Panc1 (cell line): ENCODE measurements at regions not wholly inside any gene's neighbourhood (a gene's known extent, or its start where the extent isn't known, plus 50 kb on each side); places are given as distances from the start of the nearest gene placed in this dataset.

Experiments
- ATAC-seq: fragments of 200-7000 bp; cut with Tn5 transposase; 2 replicates; pipeline ENCODE4 v1.9.1; 2020; ENCODE audit warnings: mild to moderate bottlenecking, moderate library complexity
- BruUV-seq: library from RNA; stranded (reverse); fragments of 400-500 nt; replicated peaks from 2 replicates; lab custom pipeline; 2021; lab: Mats Ljungman, UMichigan
- CTCF ChIA-PET: fragments of 300-600 bp; sonication (Branson Sonifier 250); formaldehyde crosslinking; loops from one replicate; lab custom pipeline; 2022; ENCODE audit warnings: antibody characterized with exemption; lab: Charles Lee
- POLR2A ChIA-PET: fragments of 300-600 bp; sonication (Branson Sonifier 250); formaldehyde crosslinking; loops from one replicate; lab custom pipeline; 2022; ENCODE audit warnings: antibody characterized with exemption; lab: Charles Lee
- DNase-seq: peaks from one replicate; pipeline ENCODE4 v3.0.0-alpha.2; 2010; ENCODE audit warnings: low read depth, low spot score
- H3K27ac ChIP-seq: 2 replicates; pipeline ENCODE4 v1.5.1; 2011; ENCODE audit warnings: mild to moderate bottlenecking, low read length, inconsistent platforms
- H3K27me3 ChIP-seq: fragments of 200-500 bp; sonication (Bioruptor generic); 2 replicates; pipeline ENCODE4 v1.6.0; 2014; ENCODE audit warnings: low read length, inconsistent platforms; ENCODE audit not compliant: control insufficient read depth, insufficient read depth
- H3K36me3 ChIP-seq: fragments of 200-500 bp; sonication (Bioruptor generic); 2 replicates; pipeline ENCODE4 v1.5.1; 2014; ENCODE audit warnings: inconsistent platforms, mild to moderate bottlenecking, low read length, moderate library complexity; ENCODE audit not compliant: control insufficient read depth, insufficient read depth
- H3K4me1 ChIP-seq: 2 replicates; pipeline ENCODE4 v1.5.1; 2011; ENCODE audit warnings: inconsistent platforms, mild to moderate bottlenecking, low read length, moderate library complexity; ENCODE audit not compliant: control insufficient read depth, insufficient read depth
- H3K4me3 ChIP-seq, 2 experiments: 2 replicates each; pipeline ENCODE4 v1.5.1; 2011 to 2012; ENCODE audit warnings: low read depth in 2 of 2, low read length in 2 of 2, mild to moderate bottlenecking in 2 of 2, inconsistent platforms in 1 of 2, moderate library complexity in 1 of 2
- H3K9me3 ChIP-seq: fragments of 200-500 bp; sonication (Bioruptor generic); 2 replicates; pipeline ENCODE4 v1.5.1; 2014; ENCODE audit warnings: low read depth, mild to moderate bottlenecking, inconsistent platforms, low read length, moderate library complexity; ENCODE audit not compliant: control insufficient read depth, insufficient read depth
- CTCF ChIP-seq: fragments of 450-650 bp; IDR thresholded peaks from 2 replicates; pipeline ENCODE4 v1.5.1; 2017; ENCODE audit warnings: mild to moderate bottlenecking
- POLR2AphosphoS5 ChIP-seq: IDR thresholded peaks from 2 replicates; pipeline ENCODE4 v1.6.1; 2012; ENCODE audit warnings: mild to moderate bottlenecking, low read depth, low read length, moderate library complexity
- REST ChIP-seq, 2 experiments: IDR thresholded peaks; 2 replicates each; pipeline ENCODE4 v1.6.1; 2011 to 2012; ENCODE audit warnings: low read depth in 2 of 2, control low read depth in 1 of 2, low read length in 1 of 2, mild to moderate bottlenecking in 1 of 2, moderate library complexity in 1 of 2; ENCODE audit not compliant: insufficient read depth in 1 of 2
- SIN3A ChIP-seq: IDR thresholded peaks from 2 replicates; pipeline ENCODE4 v1.6.1; 2012; ENCODE audit warnings: low read depth, mild to moderate bottlenecking, low read length, moderate library complexity, borderline replicate concordance; ENCODE audit not compliant: insufficient read depth
- TCF7L2 ChIP-seq: IDR thresholded peaks from 2 replicates; pipeline ENCODE4 v1.6.1; 2011; ENCODE audit warnings: mild to moderate bottlenecking, low read depth, low read length, inconsistent platforms
- in situ Hi-C: cut with HindIII; loops from 2 replicates; pipeline ENCODE4 v1.10.0; 2016; ENCODE audit warnings: low sequenced_read_pairs, low pct_unique_long_range_greater_than_20kb
- intact Hi-C: fragments of 100-400 bp; cut with micrococcal nuclease; formaldehyde crosslinking; loops from one replicate; pipeline ENCODE4 v1.10.0; 2022; ENCODE audit not compliant: unreplicated experiment

GRCh38 chr13:58134525-58134924 is 503.0 kb downstream of the PCDH17 start:
- no peak overlapping the region for H3K4me3 ChIP-seq
- no peaks in the 10 kb centered on the region for H3K27me3 ChIP-seq
- no peaks in the 10 kb centered on the region for H3K4me1 ChIP-seq
- no peaks in the 10 kb centered on the region for H3K9me3 ChIP-seq
- no peak overlapping the region for H3K27ac ChIP-seq
- TF ChIP-seq TCF7L2 (no peak), POLR2AphosphoS5 (no peak), CTCF (no peak), REST (IDR thresholded peaks at IDR 0.05; ENCODE audit: insufficient read depth in 1 of 2, low read depth in 2 of 2, low read length in 1 of 2) (no peak), SIN3A (no peak)
- POLR2A ChIA-PET, result no interaction called here
- BruUV-seq, result no TSS peak
- no peak for DNase-seq
- CTCF ChIA-PET, result interaction anchor here (0.7 kb wide), 1 partner anchor 10 kb away, joined by 3 read pairs; no protein-coding TSS in a partner anchor
- in situ Hi-C loops, result no loop called here
- H3K36me3 ChIP-seq, result no peaks in the 10 kb centered on the region
- intact Hi-C loops, result no loop called here
- ATAC-seq, result no peak

GRCh38 chr13:58142952-58143351 is 511.4 kb downstream of the PCDH17 start:
- no peaks in the 10 kb centered on the region for H3K36me3 ChIP-seq
- H3K4me3 ChIP-seq, result no peak overlapping the region
- no peaks in the 10 kb centered on the region for H3K4me1 ChIP-seq
- ATAC-seq, result no peak
- intact Hi-C loops, result no loop called here
- no peak overlapping the region for H3K27ac ChIP-seq
- H3K27me3 ChIP-seq, result no peaks in the 10 kb centered on the region
- CTCF ChIA-PET, result no interaction called here
- no peak for DNase-seq
- no peaks in the 10 kb centered on the region for H3K9me3 ChIP-seq
- TF ChIP-seq CTCF, result no peak
- TF ChIP-seq REST (IDR thresholded peaks at IDR 0.05; ENCODE audit: insufficient read depth in 1 of 2, low read depth in 2 of 2, low read length in 1 of 2), result no peak
- TF ChIP-seq POLR2AphosphoS5, result no peak
- TF ChIP-seq TCF7L2, result no peak
- no peak for TF ChIP-seq SIN3A
- no TSS peak for BruUV-seq
- POLR2A ChIA-PET, result no interaction called here
- in situ Hi-C loops, result no loop called here
